A673 (cell line): ENCODE measurements at regions not wholly inside any gene's neighbourhood (a gene's known extent, or its start where the extent isn't known, plus 50 kb on each side); places are given as distances from the start of the nearest gene placed in this dataset.

Source experiments
- EZH2 ChIP-seq: fragments of 200-600 bp; sonication (generic); IDR thresholded peaks from 2 replicates; pipeline ENCODE4 v1.6.1; 2017; ENCODE audit warnings: borderline replicate concordance, low read depth, mild to moderate bottlenecking, mixed read lengths, antibody characterized with exemption, low read length; ENCODE audit not compliant: poor library complexity, severe bottlenecking
- TF ChIP-seq, protein P1 (sequence below): fragments of 300-800, 200-600 bp; sonication (generic); conservative IDR thresholded peaks from 2 replicates; pipeline ENCODE4 v1.5.1; 2017; ENCODE audit warnings: low read depth, mild to moderate bottlenecking, antibody characterized with exemption, low read length, moderate library complexity, mixed read lengths

DNA sequence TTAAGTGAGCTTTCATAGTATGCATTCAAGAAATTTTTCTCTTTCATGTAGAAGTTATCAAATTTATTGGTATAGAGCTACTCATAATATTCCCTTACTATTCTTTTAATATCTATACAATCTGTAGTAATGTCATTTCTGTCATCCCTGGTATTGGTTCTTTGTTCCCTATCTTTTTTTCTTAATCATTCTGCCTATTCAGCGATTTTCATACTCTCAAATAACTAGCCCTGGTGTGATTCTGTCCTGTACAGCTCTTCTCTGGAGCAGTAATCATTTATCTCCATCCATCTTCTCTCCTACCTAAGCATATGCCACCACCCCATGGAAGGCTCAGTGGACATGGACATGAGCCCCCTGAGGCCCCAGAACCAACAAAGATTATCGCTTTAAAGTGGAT is 213.2 kb upstream of the NEBL start:
- TF ChIP-seq, protein P1, sequence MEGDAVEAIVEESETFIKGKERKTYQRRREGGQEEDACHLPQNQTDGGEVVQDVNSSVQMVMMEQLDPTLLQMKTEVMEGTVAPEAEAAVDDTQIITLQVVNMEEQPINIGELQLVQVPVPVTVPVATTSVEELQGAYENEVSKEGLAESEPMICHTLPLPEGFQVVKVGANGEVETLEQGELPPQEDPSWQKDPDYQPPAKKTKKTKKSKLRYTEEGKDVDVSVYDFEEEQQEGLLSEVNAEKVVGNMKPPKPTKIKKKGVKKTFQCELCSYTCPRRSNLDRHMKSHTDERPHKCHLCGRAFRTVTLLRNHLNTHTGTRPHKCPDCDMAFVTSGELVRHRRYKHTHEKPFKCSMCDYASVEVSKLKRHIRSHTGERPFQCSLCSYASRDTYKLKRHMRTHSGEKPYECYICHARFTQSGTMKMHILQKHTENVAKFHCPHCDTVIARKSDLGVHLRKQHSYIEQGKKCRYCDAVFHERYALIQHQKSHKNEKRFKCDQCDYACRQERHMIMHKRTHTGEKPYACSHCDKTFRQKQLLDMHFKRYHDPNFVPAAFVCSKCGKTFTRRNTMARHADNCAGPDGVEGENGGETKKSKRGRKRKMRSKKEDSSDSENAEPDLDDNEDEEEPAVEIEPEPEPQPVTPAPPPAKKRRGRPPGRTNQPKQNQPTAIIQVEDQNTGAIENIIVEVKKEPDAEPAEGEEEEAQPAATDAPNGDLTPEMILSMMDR, result no peak
- no peak for TF ChIP-seq EZH2
